Right lobe of liver (tissue), 6 donors: ENCODE measurements at regions not wholly inside any gene's neighbourhood (a gene's known extent, or its start where the extent isn't known, plus 50 kb on each side); places are given as distances from the start of the nearest gene placed in this dataset.

ENCODE experiments used
- ATAC-seq, 4 donors: fragments of 200-7000 bp; cut with Tn5 transposase; one replicate each; pipeline ENCODE4 v1.9.1; 2020; ENCODE audit warnings: mild to moderate bottlenecking in 4 of 4, moderate library complexity in 4 of 4
- DNase-seq, 3 donors: peaks; one replicate each; pipeline ENCODE4 v3.0.0-alpha.2; 2020
- H3K27ac ChIP-seq, 3 donors: fragments of 200-600 bp; one replicate each; pipeline ENCODE4 v1.8.0; 2022
- H3K27me3 ChIP-seq, 2 donors: fragments of 200-600 bp; one replicate each; pipeline ENCODE4 v1.8.0; 2022
- H3K36me3 ChIP-seq, 4 donors: fragments of 200-600 bp; sonication (generic) in 1 of 4; one replicate each; pipeline versions ENCODE4 v1.5.1 to v1.8.0; 2017 to 2022; ENCODE audit warnings: control low read depth in 1 of 4
- H3K4me1 ChIP-seq, 4 donors: fragments of 200-600 bp; sonication (generic) in 1 of 4; one replicate each; pipeline versions ENCODE4 v1.5.1 to v1.8.0; 2017 to 2022; ENCODE audit warnings: control low read depth in 1 of 4
- H3K4me3 ChIP-seq, 3 donors: fragments of 200-600 bp; one replicate each; pipeline ENCODE4 v1.8.0; 2022
- H3K9me3 ChIP-seq, 4 donors: fragments of 200-600 bp; sonication (generic) in 1 of 4; one replicate each; pipeline versions ENCODE4 v1.5.1 to v1.8.0; 2017 to 2022; ENCODE audit warnings: control low read depth in 1 of 4
- POLR2A ChIP-seq: fragments of 450-650 bp; IDR thresholded peaks from one replicate; pipeline ENCODE4 v1.6.1; 2017; ENCODE audit warnings: antibody characterized with exemption, mild to moderate bottlenecking
- WGBS: methylation state at CpG from one replicate; pipeline ENCODE4 v1.1.6; 2018; ENCODE audit warnings: low coverage, low lambda C conversion rate; ENCODE audit not compliant: insufficient coverage; ENCODE audit errors: missing lambda C conversion rate; 5-methylcytosine and 5-hydroxymethylcytosine counted together
- intact Hi-C, 2 donors: fragments of 100-400 bp; cut with DNase I; formaldehyde crosslinking; loops; one replicate each; pipeline versions ENCODE4 v1.11.2 to v1.14.1; 2022
- TF ChIP-seq, protein P1 (sequence below), 4 donors: fragments of 200-600 bp in 3 of 4; fragments of 450-650 bp in 1 of 4; IDR thresholded peaks; one replicate each; pipeline versions ENCODE4 v1.5.1 to v1.8.0; 2016 to 2022; ENCODE audit warnings: antibody characterized with exemption in 4 of 4, mild to moderate bottlenecking in 2 of 4
- donor health status: DM: no; HTN: yes; CAD: no.
- donor health status: DM: no; HTN: no; CAD: no.
- donor health status: DM: no; HTN: no; CAD: no.
- donor health status: DM: no; HTN: yes; CAD: no.
- donor health status: DM: no; HTN: yes; CAD: no.

DNA sequence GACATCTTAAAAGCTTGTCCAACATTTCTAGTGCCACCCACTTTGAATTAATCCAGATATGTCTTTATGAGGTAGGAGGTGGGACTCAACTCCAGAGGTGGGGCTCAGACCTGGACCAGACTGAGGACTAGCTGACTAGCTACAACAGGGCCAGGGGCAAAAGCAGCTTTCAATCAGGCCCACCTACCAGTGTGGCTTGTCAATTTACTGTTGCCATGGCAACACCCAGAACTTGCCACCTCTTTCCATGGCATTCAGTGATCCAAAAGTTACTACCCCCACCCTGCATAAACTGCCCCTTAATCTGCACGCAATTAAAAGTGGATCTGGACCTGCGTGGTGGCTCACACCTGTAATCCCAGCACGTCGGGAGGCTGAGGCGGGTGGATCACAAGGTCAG, 113.2 kb upstream of the KAZN start:
- H3K36me3 ChIP-seq: no peaks in the 10 kb centered on the region
- H3K9me3 ChIP-seq: no peaks in the 10 kb centered on the region
- intact Hi-C loops: no loop called here
- WGBS: 73% methylated on average over 3 of the region's 5 CpGs
- H3K27ac ChIP-seq: no peak overlapping the region
- H3K4me1 ChIP-seq: no peaks in the 10 kb centered on the region
- no peak for ATAC-seq
- H3K27me3 ChIP-seq: no peaks in the 10 kb centered on the region
- no peak for DNase-seq
- TF ChIP-seq, protein P1, sequence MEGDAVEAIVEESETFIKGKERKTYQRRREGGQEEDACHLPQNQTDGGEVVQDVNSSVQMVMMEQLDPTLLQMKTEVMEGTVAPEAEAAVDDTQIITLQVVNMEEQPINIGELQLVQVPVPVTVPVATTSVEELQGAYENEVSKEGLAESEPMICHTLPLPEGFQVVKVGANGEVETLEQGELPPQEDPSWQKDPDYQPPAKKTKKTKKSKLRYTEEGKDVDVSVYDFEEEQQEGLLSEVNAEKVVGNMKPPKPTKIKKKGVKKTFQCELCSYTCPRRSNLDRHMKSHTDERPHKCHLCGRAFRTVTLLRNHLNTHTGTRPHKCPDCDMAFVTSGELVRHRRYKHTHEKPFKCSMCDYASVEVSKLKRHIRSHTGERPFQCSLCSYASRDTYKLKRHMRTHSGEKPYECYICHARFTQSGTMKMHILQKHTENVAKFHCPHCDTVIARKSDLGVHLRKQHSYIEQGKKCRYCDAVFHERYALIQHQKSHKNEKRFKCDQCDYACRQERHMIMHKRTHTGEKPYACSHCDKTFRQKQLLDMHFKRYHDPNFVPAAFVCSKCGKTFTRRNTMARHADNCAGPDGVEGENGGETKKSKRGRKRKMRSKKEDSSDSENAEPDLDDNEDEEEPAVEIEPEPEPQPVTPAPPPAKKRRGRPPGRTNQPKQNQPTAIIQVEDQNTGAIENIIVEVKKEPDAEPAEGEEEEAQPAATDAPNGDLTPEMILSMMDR (IDR thresholded peaks at IDR 0.05): no peak
- TF ChIP-seq POLR2A: no peak
- no peak overlapping the region for H3K4me3 ChIP-seq

DNA sequence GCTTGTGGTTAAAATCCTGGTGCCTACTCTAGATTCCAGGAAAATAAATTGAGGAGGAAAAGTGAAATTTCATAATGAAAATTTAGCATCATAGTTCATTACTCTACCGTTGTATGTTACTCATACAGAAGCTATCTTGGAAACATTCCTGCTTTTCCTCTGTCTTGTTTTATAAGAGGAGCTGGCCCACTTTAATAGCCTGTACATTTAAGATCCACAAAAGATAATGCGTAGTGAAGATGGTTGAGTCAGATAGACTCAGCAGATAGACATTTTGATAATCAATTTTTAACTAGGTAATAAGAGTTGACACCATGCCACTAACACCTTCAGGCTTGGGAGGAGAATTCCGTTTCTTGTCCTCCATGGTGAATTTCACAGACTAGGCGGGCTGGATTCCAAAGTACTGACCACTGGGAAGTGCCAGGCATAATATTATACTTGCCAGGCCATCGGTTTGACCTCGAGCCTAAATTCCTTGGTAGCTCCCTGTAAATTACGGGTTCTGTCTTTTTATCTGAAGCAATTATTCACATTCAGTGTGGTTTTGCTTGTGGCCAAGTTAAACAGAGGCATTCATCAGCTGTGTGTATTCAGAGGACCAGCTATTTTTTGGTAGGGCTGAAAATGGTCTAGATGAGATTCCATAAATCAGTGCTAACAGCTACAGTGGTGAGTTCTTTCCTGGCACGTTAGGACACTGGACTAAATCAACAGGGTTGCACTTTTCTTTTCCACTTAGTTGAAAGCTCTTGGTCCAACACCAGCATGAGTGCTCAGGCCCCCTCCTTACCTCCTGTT, 111.9 kb upstream of the KAZN start:
- intact Hi-C loops: no loop called here
- Histone ChIP-seq H3K4me3 (no peak overlapping the region), H3K27ac (no peak overlapping the region), H3K4me1 (no peaks in the 10 kb centered on the region), H3K9me3 (no peaks in the 10 kb centered on the region), H3K27me3 (no peaks in the 10 kb centered on the region), H3K36me3 (no peaks in the 10 kb centered on the region)
- ATAC-seq: no peak
- 40% methylated on average over 8 of the region's 8 CpGs for WGBS
- no peak for DNase-seq
- no peak for TF ChIP-seq POLR2A
- TF ChIP-seq, protein P1 (IDR thresholded peaks at IDR 0.05): no peak

DNA sequence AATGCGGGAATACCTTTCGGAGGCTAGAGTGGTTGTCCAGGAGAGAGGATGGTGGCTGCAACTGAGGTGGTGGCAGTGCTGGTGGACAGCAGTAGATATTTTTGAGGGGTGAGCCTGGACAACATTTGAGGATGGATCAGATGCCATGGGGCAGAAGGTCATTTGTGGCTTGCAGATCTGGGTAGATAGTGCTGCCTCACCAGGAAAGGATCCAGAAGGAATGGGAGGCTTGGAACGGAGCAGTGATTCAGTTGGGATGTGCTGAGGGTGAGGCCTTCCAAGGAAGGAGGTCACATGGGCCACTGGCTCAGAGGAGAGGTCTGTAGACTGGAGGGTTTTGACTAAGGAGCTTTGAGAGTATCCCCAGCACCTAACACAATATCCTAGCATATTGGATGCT, 110.8 kb upstream of the KAZN start:
- WGBS: 33% methylated on average over 3 of the region's 3 CpGs
- no peaks in the 10 kb centered on the region for H3K27me3 ChIP-seq
- intact Hi-C loops: no loop called here
- H3K9me3 ChIP-seq: no peaks in the 10 kb centered on the region
- no peak overlapping the region for H3K27ac ChIP-seq
- DNase-seq (no peak), ATAC-seq (no peak)
- no peaks in the 10 kb centered on the region for H3K4me1 ChIP-seq
- TF ChIP-seq, protein P1 (IDR thresholded peaks at IDR 0.05): no peak
- no peak for TF ChIP-seq POLR2A
- H3K36me3 ChIP-seq: no peaks in the 10 kb centered on the region
- H3K4me3 ChIP-seq: no peak overlapping the region

DNA sequence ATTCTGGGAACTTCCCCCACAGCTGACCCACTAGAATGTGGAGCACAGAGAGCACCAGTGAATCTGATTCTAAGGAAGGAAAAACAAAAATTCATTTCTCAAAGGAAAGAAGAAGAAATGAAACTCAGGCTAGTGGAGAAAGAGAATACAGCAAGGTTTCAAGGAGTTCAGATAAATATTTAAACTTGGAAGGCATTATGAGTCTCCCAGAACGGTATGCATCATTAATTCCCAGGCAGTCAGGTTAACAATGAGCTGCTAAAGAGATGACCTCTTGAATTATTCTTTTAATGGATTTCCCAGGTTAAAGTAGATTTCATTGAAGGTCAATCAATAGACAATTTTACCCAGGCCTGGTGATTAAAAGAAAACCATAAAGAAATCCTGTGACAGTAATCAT, 103.6 kb upstream of the KAZN start:
- Histone ChIP-seq H3K4me1 (peaks cover 0 to 20% (median 0%) of the 10 kb centered on the region in 4 donors), H3K27ac (no peak overlapping the region), H3K9me3 (no peaks in the 10 kb centered on the region), H3K27me3 (no peaks in the 10 kb centered on the region), H3K36me3 (no peaks in the 10 kb centered on the region), H3K4me3 (no peak overlapping the region)
- TF ChIP-seq POLR2A: no peak
- TF ChIP-seq, protein P1 (IDR thresholded peaks at IDR 0.05): no peak
- 31% methylated on average over 1 of the region's 1 CpG for WGBS
- ATAC-seq (no peak), DNase-seq (no peak)
- intact Hi-C loops: no loop called here
